GM19395 (cell line): ENCODE measurements at regions not wholly inside any gene's neighbourhood (a gene's known extent, or its start where the extent isn't known, plus 50 kb on each side); places are given as distances from the start of the nearest gene placed in this dataset.
"Not testable (repeated sequence)": the region's sequence is repeated elsewhere in the genome, so short reads cannot be mapped to it uniquely, and the experiment has no call there.

Experiments used
- ATAC-seq: cut with Tn5 transposase; IDR thresholded peaks from one replicate; pipeline ENCODE4 v1.9.1; 2021; ENCODE audit warnings: mild to moderate bottlenecking, moderate library complexity; ENCODE audit not compliant: unreplicated experiment

GRCh38 chr10:8128511-8128910 lies 74.0 kb downstream of the GATA3 start:
- no peak for ATAC-seq

- ATAC-seq = no peak
Observed at GRCh38 chr10:8129438-8129837, 75.0 kb downstream of the GATA3 start.

GRCh38 chr10:8130973-8131911 lies 76.8 kb downstream of the GATA3 start:
- peak; percentile 81 for ATAC-seq

GRCh38 chr10:8133146-8133545 lies 78.7 kb downstream of the GATA3 start:
- peak; percentile 69 for ATAC-seq

GRCh38 chr10:8136736-8137135 lies 82.2 kb downstream of the GATA3 start:
- no peak for ATAC-seq

GRCh38 chr10:8137272-8137681 lies 82.8 kb downstream of the GATA3 start:
- ATAC-seq = no peak

GRCh38 chr10:8137726-8138125 lies 83.2 kb downstream of the GATA3 start:
- no peak for ATAC-seq

GRCh38 chr10:8138471-8138870 lies 84.0 kb downstream of the GATA3 start:
- ATAC-seq = no peak

- ATAC-seq = no peak
Observed at GRCh38 chr10:8144496-8144895, 90.0 kb downstream of the GATA3 start.

- no peak for ATAC-seq
Observed at GRCh38 chr10:8146650-8147049, 92.2 kb downstream of the GATA3 start.

GRCh38 chr10:8149991-8150390 lies 95.5 kb downstream of the GATA3 start:
- ATAC-seq = no peak

- ATAC-seq = no peak
Observed at GRCh38 chr10:8150401-8150905, 96.0 kb downstream of the GATA3 start.

- no peak for ATAC-seq
Observed at GRCh38 chr10:8151086-8151485, 96.6 kb downstream of the GATA3 start.

- ATAC-seq = no peak
Observed at GRCh38 chr10:8156918-8157317, 102.4 kb downstream of the GATA3 start.

GRCh38 chr10:8158193-8159071 lies 103.9 kb downstream of the GATA3 start:
- no peak for ATAC-seq

- no peak for ATAC-seq
Observed at GRCh38 chr10:8159341-8160165, 105.1 kb downstream of the GATA3 start.

GRCh38 chr10:8163824-8164223 lies 109.3 kb downstream of the GATA3 start:
- no peak for ATAC-seq

GRCh38 chr10:8164640-8165039 lies 110.2 kb downstream of the GATA3 start:
- not testable (repeated sequence) for ATAC-seq

GRCh38 chr10:8168836-8169235 lies 114.3 kb downstream of the GATA3 start:
- ATAC-seq = no peak

GRCh38 chr10:8171008-8171407 lies 116.5 kb downstream of the GATA3 start:
- ATAC-seq = no peak

- ATAC-seq = no peak
Observed at GRCh38 chr10:8172604-8173003, 118.1 kb downstream of the GATA3 start.
